ENCODE measurements at regions not wholly inside any gene's neighbourhood (a gene's known extent, or its start where the extent isn't known, plus 50 kb on each side); places are given as distances from the start of the nearest gene placed in this dataset.

- TF ChIP-seq CTCF (IDR thresholded peaks at IDR 0.05; ENCODE audit: low read length) (no peak), EZH2 (optimal IDR thresholded peaks at IDR 0.05; ENCODE audit: low read depth, low read length) (no peak), EZH2phosphoT487 (IDR thresholded peaks at IDR 0.05; ENCODE audit: low read length) (no peak)
Measured at GRCh38 chr2:81445176-81445575, 1140.6 kb upstream of the LRRTM1 start.
